CD4-positive, alpha-beta T cell treated with Interleukin-17A for 1 hour (primary cell): ENCODE measurements at regions not wholly inside any gene's neighbourhood (a gene's known extent, or its start where the extent isn't known, plus 50 kb on each side); places are given as distances from the start of the nearest gene placed in this dataset.
"Not testable (repeated sequence)": the region's sequence is repeated elsewhere in the genome, so short reads cannot be mapped to it uniquely, and the experiment has no call there.

Experiments used
- DNase-seq: peaks from one replicate; pipeline ENCODE4 v3.0.0-alpha.2; 2020

DNA sequence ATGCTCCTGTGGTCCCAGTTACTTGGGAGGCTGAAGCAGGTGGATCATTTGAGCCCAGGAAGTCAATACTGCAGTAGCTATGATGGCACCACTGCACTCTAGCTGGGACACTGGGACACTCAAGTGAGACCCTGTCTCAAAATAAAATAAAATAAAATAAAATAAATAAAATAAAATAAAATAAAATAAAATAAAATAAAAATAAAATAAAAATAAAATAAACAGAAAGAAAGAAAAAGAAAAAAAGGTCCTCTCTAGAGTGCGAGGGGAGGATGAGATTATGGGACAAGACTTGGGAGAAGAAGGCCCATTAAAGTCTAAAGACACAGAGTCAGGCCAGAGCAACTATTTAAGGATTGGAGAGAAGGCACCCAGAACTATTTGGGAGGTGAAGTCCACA lies 172.5 kb downstream of the IER5 start:
- DNase-seq, result no peak

DNA sequence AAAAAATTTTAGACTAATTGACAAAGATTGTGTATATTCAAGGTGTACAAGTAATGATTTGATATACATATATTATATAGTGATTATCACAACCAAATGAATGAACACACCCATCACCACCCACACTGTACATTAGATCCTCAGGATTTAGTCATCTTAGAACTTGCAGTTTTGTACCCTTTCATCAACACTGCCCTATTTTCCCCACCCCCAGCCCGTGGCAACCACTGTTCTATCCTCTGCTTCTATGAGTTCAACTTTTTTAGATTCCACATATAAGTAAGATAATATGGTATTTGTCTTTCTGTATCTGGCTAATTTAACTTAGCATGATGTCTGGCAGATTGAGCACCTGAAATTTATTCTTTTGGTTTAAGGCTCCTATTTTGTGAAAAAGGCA lies 173.6 kb downstream of the IER5 start:
- DNase-seq, result no peak

DNA sequence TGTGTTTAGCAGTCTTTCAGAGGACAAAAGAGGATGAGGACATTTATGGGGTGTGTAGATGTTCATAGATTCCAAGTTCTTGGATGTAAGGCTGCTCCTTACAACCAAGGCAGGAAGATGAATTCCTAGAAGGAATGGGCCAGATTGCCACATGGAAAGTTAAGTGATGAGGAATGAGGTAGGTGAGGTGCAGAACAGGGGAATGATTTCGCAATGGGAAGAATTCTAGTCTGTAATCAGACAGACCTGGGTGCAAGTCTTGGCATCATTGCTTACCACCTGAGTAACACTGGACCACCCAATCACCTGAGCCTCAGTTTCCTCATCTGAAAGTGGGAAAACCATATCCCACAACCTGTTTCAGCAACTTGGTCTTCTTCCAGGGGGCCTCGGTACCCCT lies 174.9 kb downstream of the IER5 start:
- DNase-seq, result no peak

DNA sequence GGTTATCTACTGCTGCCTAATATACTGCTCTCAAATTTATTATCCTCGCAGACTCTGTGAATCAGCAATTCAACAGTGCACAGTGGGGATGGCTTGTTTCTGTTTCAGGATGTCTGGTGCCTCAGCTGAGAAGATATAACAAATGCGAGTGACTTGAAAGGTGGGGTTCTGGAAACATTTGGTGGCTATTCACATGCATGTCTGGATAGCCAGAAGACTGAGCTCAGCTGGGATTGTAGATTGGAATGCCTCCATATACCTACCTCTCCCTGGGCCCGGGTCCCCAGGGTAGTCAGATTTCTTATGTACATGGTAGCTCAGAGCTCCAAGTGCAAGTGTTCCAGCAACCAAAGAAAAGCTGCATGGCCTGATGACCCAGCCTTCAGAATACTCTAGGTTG lies 176.3 kb downstream of the IER5 start:
- DNase-seq, result no peak

DNA sequence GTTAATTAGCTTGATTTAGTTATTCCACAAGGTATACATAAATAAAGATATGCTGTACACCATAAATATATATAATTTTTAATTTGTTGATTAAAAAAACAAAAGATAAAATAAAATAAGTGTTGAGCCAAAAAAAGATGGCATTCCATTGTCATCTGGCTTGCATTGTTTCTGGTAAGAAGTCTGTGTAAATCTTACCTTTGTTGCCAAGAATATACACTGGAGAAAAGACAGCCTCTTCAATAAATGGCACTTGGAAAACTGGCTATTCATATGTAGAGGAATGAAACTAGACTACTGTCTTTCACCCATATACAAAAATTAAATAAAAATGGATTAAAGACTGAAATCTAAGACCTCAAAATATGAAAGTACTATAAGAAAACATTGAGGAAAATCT lies 196.5 kb downstream of the IER5 start:
- no peak for DNase-seq

DNA sequence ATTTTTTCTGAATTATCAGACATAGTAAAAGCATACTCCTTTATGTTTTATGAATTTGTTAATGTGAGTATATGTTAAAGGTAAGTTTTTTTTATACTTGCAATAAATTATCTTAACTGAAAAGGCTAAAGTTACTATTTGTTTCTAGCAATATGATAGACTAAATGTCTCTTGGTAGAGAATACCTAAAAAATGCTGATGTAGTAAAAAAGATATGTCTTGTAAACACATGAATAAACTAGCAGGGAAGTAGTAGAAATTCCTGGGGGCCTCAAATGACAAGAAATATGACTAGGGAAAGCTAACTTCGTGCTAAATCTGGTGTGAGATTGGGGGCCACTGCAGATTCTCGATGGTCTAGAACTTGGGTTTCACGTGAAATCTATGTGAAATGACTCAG lies 188.1 kb upstream of the CACNA1E start:
- no peak for DNase-seq

DNA sequence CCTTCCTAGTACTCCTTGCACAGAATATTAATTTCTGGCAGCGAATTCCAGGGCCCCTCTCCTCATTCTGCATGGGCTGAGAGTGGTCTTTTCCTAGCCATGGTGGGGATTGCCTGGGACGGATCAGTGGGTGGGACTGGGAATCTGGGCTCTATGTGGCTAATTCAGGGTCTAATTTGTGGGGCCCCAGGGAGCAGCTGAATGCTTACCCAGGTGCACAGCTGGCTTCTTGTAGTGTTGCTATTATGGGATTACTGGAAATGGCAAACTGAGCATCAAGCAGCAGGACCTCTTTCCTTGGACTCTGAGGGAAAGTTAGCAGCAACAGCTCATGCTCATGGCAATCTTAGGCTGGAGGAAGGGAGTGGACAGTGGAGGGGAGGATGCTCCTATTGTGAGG lies 187.1 kb upstream of the CACNA1E start:
- no peak for DNase-seq

DNA sequence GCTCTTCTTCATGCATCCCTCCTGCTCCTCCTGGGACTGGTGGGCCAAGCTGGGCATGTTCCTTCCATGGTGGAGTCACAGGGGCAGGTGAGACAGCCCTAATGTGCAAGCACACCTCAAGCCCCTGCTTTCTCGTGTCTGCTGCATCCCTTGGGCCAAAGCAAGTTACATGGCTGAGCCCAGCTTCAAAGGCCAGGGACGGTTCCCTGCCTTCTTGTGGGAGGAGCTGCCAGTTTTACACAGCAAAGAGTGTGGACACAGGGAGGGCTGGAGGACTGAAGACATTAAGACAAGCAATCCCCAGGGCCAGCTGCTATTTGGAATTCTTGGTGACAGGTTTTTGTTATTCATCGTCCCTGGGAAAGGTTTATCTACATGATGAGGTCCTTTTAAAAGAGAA lies 175.2 kb upstream of the CACNA1E start:
- DNase-seq, result no peak

DNA sequence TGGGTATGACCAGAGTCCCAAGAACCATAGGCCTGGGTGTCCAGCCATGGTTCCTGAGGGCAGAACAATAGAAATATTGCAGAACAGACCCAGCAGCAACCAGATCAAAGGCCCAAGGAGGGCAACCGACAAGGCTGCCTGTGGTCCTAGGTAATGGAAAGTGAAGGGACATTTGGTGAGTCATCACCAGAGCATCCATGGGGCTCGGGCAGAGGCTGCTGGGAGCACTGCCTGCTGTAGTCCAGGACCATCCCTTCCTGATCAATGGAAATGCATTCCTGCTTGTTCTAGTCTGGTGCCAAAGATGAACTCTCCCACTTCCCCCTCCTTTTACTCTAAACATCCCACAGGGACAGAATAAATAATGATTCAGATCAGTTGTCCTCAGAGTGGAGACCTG lies 172.8 kb upstream of the CACNA1E start:
- DNase-seq, result no peak

DNA sequence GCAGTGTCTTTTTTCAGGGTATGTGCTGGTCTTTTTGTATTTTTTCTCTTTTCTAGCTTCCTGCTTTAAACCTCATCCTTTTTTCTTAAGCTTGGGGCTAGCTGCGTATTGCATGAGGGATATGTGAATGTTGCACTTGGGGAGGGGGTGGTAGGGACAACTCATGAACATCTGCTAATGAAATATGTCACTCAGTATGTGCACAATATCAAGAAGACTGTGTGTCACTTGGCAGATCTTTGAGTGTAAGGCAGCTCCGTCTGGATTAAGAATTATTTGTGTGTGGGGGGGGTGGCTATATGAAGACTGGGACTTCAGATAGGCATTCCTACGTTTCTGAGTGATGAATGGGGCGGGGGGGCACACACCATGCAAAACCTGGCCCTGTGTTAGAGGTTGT lies 170.4 kb upstream of the CACNA1E start:
- DNase-seq, result no peak

DNA sequence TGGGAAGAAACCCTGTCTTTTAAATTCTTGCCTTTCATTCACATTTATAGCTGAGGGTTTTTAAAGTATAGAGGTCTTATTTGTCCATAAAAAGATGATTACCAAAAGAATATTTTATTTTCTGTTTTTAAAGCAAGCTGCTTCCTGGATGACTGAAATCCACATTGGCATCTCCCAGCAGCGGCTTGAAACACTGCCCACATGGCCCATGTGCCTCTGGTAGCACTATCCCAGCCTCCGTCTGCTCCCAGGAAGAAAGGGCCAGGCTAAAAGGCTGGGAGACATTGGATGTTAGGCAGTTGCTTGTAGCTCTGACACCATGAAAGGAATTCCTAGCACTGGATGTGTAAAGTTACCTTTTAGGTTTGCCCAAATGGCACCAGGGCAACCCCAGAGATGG lies 169.9 kb upstream of the CACNA1E start:
- no peak for DNase-seq

DNA sequence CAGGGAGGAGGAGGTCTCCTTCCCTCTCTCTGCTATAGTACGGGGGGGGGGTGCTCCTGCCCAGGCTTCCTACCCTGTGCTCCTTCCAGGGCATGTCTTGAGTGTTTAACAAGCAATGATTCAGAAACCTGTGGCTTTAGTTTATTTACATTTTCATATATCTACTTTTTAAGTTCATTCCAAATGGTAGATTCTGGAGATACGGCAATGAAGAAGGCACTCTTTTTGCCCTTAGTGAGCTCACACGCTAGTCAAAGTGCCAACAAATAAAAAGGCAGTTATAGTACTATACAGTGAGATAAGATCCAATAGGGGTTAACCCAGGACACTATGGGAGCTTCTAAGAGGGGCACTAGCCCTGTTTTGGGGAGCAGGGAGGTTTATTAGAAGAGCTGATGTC lies 169.3 kb upstream of the CACNA1E start:
- no peak for DNase-seq

DNA sequence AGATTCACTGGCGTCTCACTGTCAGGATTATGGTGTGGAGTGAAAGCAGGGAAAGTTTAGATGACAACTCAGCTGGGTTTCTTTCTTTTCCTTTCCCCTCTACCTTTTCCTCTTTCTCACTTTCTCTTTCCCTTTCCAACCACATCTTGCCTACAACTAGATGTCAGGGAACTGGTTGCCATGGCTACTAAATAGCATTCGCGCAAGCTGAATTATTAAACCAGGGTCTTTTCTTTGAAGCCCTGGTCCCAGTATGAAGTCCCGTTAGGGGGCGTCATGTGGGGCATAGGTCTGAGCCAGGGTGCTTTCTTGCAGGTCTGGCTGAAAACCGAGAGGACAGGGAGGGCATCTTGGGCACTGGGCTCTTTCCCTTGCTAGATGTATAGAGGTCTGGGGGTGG lies 168.4 kb upstream of the CACNA1E start:
- DNase-seq, result no peak

DNA sequence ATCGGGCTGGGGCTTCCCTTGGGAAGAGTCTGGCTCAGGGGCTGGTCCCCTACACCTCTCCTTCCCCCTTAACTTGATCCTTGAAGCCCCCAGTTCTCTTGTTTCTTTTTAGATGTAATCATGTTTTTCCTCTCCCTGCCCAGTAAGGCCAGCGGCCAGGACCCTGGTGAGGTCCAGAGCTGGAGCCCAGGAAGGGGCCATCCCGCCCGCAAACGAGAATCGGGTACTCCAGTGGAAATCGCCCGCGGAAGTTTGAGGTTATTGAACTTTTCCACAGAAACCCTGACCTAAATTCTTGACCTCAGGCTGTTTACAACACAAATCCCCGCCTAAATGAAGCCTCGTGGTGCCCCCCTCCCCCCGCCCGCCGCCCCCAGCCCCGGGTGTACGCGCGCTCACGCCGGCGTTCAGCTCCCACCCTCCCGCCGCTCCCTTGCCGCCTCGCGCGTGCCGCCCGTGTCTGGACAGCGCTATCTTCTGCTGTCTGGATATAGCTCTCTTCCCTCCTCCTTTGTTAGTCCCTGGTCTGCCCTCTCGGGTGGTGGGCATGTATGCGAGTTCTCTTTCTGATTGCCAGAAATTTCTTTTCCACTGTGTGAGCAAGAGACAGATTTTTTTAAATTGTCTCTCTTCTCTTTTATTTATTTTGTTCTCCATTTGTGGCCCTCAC lies 165.9 kb upstream of the CACNA1E start:
- no peak for DNase-seq

DNA sequence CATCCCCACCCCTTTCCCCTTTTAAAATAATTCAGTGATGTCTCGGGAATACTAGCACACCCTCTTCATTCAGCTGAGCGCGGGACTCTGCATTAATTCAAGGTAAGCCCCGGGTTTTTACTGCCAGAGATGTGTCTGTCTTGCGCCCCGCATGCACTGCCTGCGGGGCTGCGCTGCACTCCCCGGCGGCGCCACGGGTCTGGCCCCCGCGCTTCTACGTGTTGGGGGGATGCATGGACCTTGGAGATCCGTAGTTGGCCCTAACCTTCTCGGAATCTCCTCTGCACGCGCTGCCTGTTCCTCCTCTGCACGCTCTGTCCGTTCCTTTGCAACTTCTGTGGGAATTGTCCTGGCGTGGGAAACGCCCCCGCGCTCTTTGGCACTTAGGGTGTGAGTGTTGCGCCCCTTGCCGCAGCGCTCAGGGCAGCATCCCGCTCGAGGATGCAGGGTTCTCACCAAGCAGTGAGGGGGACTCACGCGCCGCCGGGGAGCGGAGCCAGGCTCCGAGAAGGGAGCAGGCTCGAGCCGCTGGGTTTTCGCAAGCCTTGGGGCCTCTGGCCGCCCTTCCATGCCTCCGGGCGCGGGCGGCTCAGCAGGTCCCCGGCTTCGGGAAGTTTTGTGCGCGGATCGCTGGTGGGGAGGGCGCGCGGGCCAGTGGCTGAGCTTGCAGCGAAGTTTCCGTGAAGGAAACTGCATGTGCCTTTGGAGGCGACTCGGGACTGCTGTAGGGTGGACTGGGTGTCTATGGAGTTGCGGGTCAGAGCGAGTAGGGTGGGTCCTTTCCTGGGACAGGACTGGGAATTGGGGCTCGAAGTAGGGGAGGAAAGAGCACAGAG lies 165.1 kb upstream of the CACNA1E start:
- no peak for DNase-seq

DNA sequence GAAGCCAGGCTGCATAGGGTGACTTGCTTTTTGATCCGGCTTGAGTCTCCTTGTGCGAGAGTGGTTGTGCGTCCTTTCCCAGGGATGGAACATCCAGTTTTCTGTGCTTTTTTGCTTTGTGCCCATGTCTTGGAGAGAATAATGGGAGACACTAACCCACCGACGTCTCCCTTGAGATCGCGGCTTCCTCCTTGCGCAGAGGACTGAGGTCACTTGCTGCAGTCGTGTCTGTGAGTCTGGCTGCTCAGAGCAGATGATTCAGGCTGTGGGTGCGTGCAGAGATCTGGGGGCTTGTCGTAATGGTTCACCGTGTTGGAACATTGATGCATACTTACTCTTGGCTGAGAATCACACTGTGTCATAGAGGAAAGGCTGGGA lies 164.5 kb upstream of the CACNA1E start:
- DNase-seq, result no peak

DNA sequence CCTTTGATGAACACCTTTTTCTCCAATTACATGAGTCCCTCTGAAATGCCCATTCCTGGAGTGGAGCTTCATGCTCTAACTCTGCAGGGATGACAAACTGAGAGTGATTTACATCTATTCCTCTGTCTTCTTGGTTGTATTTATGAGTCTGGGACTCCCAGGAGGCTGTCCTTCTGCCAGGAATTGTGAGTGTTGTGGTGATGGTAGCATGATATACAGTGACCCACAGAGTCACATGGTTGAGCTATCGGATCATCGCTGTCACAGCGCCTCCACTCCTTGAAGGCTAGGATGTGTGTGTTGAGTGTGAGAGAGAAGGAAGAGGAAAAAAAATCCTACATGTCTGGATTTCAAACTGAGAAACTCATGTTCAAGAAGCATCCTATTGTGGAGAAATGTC lies 163.4 kb upstream of the CACNA1E start:
- DNase-seq, result no peak

DNA sequence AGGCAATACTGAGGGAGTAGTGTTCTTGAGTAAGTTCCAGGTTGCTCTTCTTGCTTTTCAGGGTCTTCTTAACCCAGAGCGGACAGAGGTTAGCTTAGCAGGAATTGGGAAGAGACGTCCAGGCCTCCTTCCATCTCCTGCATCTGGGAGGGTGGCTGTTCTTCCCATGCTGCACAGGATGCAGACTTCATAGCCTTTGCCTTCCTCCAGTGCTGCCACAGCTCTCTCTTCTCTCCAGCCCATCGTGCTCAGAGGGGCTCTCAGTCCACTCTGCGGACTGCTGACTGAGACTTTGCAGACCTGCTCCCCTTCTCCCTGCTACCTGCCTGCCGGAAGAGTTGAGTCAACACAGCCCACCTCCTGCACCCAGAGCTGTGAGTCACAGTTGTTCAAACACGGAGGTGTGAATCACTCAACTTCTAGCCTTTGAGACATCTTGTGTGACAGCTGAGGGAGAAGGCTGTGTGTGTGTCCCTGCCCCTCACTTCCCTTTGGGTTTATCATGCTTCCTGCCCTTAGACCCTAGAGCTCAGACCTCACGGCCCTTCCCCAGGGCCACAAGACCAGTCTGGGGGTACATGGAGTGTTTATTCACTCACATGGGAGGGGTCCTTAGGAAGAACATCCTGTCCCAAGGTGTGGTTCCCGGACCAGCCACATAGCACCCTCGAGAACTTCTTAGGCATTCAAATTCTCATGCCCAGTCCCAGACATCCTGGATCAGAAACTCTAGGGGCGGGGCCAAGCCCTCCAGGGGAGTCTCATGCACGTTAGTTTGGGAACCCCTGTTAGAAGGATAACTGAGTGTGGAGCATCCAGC lies 158.3 kb upstream of the CACNA1E start:
- no peak for DNase-seq

DNA sequence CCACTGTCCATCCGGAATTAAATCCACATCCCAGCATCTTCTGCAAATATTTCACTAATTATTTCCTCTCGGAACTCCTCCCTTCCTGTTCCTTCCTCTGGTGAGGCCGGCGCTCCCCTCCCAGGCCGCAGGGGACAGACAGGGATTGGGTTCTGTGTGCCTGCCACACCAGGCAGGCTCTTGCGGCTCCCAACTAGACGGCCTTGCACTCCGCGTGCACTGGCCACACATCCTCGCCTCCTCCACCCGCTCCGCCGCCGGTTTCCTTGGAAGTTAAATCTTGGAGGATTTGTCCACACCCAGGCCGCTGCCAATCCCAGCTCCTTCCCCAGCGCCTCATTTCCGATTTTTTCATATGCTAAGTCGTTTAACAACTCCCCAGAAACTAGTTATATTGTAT lies 157.6 kb upstream of the CACNA1E start:
- not testable (repeated sequence) for DNase-seq

DNA sequence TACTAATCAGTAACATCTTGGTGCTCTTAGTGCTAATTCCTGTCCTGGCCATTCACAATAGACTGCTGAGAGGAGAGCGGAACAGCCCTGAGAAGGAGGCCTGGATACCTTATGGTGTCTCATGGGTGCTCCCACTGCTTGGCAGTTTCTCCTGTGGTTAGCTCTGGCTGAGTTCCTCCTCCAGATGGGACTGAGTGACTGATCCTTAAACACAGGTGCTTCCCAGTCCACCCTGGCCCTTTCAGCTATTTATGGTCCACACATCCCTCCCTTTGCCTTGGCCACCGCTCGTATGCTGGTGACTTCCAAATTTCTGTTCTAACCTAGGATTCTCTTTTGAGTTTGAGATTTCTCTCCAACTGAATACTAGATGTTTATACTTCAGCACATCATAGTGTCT lies 157.0 kb upstream of the CACNA1E start:
- DNase-seq, result no peak

DNA sequence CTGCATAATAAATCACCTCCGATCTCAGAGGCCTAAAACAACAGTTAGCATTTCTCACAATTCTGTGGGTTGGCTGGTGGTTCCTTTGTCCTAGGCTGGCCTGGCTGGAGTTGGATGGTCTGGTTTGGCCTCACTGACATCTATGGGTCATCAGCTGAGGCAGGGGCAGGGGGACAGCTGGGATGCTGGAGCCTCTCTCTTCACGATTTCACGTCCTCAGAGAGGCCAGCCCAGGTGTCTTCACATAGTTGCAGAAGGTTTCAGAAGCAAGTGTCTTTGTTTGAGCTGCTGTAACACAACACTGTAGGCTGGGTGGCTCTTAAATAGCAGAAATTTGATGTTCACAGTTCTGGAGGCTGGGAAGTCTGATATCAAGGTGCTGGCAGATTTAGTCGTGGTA lies 155.5 kb upstream of the CACNA1E start:
- DNase-seq, result no peak

DNA sequence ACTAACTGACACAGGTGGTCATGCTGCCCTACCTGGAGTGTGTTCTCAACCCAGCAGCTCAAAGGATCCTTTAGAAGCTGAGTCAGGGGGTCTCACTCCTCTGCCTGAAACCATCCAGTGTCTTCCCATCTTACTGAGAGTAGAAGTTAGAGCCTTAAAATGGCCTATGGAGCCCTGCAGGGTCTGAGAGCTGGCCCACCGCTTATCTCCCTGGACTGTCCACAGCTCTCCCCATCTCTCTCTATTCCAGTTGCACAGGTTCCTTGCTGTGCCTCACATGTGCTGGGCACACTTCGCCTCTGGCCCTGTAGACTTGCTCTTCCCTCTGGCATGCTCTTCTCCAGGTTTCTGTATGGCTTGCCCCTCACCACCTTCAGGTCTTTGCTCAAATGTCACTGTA lies 148.6 kb upstream of the CACNA1E start:
- DNase-seq, result no peak

DNA sequence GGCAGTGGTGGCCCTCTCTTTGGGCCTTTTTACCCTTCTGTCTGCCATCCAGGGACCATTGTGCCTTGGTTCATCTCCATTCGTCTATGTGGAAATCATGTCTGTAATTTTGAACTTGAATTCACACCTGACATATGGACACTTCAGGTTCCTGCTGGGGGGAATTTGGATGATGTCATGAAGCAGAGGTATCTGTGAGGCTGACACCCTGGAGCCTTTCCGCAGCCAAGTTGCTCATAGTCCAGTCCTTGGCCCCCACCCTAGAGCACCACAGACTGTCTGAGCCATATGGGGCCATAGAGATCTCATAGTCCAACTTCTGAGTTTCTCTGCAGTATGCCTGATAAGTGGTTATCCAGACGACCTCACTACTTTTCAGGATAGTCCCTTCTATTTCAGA lies 147.7 kb upstream of the CACNA1E start:
- DNase-seq, result no peak

DNA sequence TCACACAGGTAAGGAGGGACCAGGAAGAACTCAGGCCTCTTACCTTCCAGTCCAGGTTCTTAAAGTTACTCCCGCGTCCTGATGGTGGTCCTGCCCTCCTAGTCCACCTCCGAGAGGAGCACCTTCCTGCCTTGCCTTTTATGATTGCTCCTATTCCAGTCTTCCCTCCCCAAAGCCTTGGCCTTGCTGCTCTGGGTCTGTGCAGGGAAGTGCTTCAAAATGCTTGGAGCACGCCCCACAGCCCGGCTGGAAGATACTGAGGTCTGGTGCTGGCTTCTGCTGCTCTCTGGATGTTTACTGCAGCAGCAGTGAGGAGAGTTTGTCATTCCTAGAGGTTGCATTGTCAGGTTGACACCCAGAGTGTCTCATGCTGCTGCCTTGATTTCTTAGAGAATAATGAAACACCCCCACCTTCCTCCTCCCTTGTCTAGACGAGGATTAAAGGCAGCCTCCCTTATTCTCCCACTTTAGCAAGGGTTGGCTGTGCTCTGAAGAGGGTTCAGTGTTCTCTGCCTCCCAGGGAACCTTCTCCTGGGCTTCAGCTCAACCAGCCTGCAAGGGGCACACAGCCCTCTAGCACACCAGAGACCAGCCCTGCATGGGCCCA lies 142.2 kb upstream of the CACNA1E start:
- DNase-seq, result no peak
